ENCODE measurements at regions not wholly inside any gene's neighbourhood (a gene's known extent, or its start where the extent isn't known, plus 50 kb on each side); places are given as distances from the start of the nearest gene placed in this dataset.
A peak's percentile ranks its signal among the peaks of the same experiment; 100 is the strongest.

DNA sequence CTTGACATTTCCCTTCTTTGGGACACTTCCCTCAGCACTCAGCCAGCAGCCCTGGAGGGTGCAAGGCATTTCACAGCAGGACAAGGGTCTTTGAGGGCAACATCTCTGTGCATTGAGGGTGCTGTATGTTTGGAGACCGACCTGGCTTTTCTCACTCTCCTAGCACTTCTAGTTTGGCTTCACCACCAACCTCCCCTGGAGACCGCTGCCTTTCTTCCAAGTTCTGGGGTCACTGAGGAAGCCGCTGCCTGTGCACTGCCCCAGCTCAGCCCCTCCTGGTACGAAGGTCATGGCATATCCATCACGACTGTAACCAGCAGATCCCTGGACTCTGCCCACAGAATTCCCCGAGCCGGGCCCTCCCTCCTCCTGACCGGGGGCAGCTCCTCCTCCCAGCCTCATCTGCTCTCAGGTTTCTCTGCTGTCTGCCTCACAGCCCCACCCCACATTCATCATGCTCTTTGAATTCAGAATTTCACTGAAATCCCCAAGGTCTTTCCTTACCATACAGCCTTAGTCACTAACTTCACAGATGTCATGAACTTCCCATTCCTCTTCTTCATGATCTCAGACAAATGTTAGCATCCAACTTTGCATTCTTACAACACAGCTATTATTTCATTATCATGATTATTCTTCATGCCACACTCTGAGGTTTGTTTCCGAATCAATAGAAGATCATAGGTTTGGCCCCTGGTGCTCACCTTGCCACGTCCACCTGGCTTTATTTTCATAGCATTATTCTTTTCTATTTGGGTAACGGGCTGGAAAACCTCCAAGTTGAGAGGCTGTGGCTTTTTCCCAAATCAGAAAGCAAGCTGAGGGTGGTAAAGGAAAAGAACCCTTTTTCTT is 113.0 kb upstream of the COPS8 start:
- ATAC-seq (peak; percentile 44), DNase-seq (ENCODE audit: missing footprints) (no peak)
- intact Hi-C loops (cut with DNase I): loop anchor here (10.0 kb wide), 1 partner anchor 318 kb away; no protein-coding TSS in a partner anchor

DNA sequence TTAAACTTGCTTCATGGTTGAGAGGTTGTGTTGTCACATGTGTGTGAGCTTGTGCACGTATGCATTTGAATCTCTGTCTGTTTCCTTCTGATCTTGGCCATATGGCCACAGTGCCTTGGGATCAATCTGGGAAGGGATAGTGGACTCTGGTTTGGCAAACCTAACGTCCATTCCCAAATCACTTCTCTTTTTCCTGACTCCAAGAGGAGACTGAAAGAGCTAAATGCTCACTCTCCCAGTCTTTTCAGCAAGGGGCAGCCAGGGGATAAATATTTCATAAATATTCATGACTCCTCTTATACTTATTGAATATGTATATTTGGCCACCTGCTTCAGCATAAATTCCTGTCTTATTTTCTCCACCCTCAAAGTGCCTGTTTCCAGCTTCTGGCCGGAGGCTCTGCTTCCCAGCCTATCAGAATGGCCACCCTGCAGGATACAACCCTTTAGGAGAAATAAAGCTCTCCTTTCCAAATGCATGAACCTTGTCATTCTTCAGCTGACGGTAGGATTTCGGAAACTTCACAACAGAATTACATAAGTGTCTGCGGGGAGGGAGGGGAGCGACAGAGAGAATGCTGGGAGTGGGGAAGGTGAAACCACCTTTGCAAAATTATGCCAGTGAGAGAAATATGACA is 112.2 kb upstream of the COPS8 start:
- DNase-seq (ENCODE audit: missing footprints): no peak
- intact Hi-C loops (cut with DNase I): loop anchor here (10.0 kb wide), 1 partner anchor 319 kb away; no protein-coding TSS in a partner anchor
- no peak for ATAC-seq

DNA sequence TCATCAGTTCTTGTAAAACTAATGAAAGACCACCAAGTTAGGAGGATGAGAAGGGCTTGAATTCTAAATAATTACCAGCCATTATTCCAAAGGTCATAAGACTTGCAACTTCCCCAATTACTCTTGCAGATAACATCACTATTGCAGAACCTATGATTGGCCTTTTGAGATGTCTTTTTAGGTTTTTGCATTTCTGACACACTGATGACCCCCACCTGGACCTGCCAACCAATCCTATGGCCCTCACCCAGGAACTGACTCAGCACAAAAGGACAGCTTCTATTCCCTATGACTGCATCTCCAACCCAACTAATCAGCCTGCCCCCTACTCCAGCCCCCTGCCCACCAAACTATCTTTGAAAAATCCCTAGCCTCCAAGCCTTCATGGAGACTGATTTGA is 111.5 kb upstream of the COPS8 start:
- no peak for ATAC-seq
- no peak for DNase-seq (ENCODE audit: missing footprints)
- intact Hi-C loops (cut with DNase I): loop anchor here (10.0 kb wide), 1 partner anchor 319 kb away; no protein-coding TSS in a partner anchor

DNA sequence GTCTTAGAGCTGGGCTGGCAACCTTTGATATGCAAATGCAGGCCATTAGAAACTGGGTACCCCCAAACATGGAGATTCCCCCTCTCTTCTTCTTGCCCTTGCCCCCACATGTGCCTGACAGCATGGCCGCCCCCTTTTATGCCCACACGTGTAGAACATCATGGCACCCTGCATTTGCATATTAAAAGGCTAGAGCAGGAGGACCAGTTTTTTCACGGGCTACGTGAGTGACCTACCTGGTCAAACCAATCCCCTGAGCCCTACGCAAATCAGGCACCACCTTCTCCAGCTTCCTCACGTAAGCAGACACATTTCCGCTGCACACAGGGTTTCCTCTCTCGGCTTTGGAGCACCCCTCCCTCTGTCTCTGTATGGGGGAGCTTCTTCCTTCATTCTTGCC is 110.9 kb upstream of the COPS8 start:
- ATAC-seq: no peak
- intact Hi-C loops (cut with DNase I): loop anchor here (10.0 kb wide), 1 partner anchor 320 kb away; no protein-coding TSS in a partner anchor

DNA sequence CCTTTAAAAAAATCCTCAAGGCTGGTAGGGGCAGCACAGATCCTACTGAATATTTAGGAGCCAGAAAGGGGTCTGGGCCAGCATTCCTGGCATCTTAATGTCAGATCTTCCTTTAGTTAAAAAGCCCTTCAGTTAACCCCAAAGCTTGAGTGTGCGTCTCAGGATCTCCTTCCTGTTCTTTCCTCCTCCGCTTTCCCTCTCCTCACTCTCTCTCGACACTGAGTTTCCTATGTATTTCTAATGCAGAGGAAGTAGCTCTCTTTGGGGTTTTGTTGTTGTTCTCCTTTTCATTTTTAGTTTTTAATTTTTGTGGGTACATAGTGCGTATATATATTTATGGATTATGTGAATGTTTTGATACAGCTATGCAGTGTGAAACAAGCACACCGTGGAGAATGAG is 109.9 kb upstream of the COPS8 start:
- intact Hi-C loops (cut with DNase I): loop anchor here (10.0 kb wide), 1 partner anchor 321 kb away; no protein-coding TSS in a partner anchor
- no peak for ATAC-seq
- no peak for DNase-seq (ENCODE audit: missing footprints)

More for the DNA sequence above, 110.9 kb upstream of the COPS8 start:
- DNase-seq (ENCODE audit: missing footprints): no peak

DNA sequence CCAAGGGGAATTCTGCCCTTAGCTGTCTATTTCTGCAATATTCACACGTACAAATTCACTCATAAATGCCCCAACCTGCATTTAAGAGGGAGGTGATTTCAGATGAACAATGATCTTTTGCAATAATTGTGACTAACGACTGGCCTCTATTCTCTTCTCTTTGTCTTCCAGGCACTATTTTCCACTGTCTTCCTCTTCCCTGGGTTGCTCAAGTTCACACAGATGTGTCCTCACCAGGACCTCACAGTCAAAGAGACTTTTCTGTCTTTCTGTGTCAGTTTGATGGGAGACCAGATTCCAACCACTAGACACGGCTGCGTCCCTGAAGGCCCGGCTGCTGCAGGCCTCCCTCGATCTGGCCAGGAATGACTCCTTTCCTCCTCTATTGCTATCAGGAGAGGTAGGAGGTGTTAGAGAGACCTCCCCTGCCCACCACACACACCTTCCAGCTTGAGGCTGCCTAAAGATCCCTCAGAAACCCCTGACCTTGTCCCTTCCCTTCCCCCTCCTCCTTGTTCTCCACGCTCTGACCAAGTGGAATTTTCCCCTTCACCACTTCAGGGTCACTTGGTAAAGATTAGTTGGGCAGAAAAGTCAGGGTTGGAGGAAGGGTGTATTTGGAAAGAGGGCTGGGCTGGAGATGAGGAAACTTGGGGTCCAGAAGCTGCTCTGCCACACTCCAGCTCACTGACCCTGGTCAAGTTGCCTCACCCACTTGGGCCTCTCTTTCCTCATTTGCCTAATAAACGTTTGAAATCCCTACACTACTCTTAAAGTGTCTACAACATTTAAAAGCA is 109.2 kb upstream of the COPS8 start:
- DNase-seq (ENCODE audit: missing footprints): no peak
- peak; percentile 2 for ATAC-seq
- intact Hi-C loops (cut with DNase I): loop anchor here (10.0 kb wide), 1 partner anchor 322 kb away; no protein-coding TSS in a partner anchor

DNA sequence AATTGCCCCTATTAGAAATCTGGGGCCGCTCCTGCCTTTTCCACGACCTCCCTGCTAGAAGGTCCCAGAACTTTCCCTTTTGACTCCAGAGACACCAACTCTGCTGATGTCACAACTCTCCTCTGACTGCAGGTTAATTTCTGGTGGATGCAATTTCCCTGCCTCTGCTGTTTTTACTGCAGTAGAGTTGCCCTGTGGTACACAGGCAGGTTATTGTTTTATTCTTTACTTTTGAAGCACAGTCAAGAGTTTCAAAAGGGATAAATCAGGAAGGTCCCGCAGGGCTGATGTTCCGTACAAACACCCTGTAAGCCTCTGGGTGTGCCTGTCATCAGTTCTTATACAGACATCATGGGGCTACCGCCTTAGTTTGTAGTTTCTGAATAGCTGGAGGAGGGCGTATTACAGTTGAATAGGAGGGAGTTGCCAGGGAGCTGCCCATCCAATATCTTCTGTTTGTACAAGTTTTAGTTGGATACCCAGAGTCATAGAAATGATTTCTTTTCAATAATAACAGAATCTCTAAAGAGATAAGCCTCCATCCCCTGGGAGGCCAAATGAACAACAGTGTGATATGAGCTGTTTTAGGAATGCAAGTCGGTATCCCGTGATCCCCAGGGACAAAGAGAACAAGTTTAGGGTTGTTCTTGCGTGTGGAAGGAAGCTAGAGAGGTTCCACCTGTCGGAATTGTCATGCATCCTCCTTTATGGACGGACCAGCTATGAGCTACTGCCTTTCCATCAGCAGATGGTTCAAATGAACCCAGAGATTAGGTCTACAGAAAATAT is 108.4 kb upstream of the COPS8 start:
- peak; percentile 87 for ATAC-seq

DNA sequence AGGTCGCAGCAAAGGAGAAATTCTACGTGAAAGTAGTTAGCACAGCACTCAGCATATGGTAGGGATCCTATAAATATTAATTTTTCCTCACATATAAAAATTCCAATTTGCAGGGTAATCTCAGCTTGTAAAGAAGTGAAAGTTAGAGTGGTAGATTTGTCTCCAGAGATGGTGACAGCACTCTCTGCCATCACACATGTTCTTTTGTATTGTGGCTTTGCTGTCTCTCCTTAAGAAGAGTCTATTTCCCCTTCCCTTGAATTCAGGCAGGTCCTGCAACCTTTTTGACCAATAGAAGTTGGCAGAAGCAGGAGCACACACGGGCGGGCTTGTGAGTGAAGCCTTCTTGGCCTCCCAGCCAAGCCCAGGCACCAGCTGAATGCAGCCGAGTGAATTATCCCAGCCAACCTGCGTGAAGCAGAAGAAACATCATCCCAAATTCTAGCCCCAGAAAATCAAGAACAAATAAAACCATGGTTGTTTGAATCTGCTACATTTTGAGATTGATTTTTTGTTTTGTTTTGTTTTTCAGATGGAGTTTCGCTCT is 107.8 kb upstream of the COPS8 start:
- intact Hi-C loops (cut with DNase I): loop anchor here (10.0 kb wide), 1 partner anchor 323 kb away; no protein-coding TSS in a partner anchor
- ATAC-seq (no peak), DNase-seq (ENCODE audit: missing footprints) (no peak)

More for the DNA sequence above, 108.4 kb upstream of the COPS8 start:
- no peak for DNase-seq (ENCODE audit: missing footprints)
- intact Hi-C loops (cut with DNase I): loop anchor here (10.0 kb wide), 1 partner anchor 322 kb away; no protein-coding TSS in a partner anchor

DNA sequence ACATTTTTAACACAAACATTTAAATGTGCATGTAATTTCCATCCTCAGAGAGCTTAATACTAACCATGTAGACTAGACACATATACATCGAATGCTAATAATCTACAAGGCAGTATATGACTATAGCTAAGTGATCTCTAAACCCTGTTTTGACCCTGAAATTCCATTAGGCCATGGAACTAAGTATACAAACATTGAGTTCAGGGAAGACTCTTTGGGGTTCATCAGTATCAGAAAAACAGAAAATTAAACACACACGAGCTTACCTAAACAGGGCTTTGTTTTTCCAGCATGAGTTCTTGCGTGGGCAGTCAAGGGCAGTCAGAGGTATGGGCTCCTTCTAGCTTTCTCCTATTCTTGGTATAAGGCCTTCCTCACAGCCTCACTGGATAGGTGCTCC is 106.0 kb upstream of the COPS8 start:
- no peak for DNase-seq (ENCODE audit: missing footprints)
- no peak for ATAC-seq
- intact Hi-C loops (cut with DNase I): loop anchor here (10.0 kb wide), 1 partner anchor 325 kb away; no protein-coding TSS in a partner anchor

DNA sequence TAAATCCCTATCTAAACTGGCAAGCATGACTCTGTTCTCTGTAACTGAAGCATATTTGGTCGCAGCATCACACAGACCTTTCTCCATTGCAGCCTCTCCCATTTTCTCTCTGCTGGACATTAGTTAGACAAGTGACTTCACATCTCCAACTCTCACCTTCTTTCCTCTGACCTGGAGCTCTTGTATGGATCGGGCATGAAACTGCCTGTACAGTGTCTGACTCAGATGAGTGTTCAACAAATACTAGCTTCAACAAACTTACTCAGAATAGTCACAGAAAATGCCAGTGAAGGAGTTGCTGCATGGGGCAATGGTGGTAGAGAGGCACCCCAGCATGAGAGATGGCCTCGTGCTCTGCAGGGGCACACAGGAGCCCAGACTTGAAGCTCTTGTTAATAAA is 104.7 kb upstream of the COPS8 start:
- ATAC-seq (no peak), DNase-seq (ENCODE audit: missing footprints) (no peak)
- intact Hi-C loops (cut with DNase I): no loop called here

DNA sequence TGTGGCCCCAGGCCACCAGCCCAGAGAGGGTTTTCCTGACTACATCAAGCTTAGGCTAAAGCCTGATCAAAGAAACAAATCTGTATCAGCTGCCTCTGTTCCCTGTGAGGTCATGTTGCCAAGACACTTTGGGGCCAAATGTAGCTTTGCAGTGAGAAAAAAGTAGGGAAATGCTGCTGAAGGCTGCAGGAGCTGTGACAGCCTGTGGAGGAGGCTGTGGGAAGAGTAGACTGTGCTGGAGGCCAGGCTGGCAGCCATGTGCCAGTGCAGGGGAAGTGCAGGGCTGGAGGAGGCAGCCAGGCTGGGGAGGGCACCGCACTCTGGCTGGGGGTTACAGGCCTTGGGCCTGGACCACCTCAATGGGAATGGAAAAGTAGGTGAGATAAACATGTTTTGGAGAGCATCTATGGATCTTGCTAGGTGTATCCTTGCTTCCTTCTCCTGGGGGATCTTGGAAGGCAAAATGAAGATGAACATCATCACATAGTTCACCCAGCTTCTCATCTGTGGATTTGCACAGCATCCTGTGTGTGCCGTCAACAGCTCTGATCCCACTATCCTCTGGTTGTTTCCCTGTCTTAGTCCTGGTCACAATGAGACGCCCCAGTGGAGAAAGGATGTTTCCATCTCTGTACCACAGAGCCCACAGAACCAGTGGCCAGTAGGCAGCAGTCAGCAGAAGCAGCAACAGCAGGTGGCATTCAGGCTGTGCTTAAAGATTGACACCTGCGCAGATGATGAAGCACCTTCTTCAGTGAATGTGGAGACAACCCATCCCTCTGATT is 103.8 kb upstream of the COPS8 start:
- intact Hi-C loops (cut with DNase I): no loop called here
- ATAC-seq (no peak), DNase-seq (ENCODE audit: missing footprints) (no peak)

DNA sequence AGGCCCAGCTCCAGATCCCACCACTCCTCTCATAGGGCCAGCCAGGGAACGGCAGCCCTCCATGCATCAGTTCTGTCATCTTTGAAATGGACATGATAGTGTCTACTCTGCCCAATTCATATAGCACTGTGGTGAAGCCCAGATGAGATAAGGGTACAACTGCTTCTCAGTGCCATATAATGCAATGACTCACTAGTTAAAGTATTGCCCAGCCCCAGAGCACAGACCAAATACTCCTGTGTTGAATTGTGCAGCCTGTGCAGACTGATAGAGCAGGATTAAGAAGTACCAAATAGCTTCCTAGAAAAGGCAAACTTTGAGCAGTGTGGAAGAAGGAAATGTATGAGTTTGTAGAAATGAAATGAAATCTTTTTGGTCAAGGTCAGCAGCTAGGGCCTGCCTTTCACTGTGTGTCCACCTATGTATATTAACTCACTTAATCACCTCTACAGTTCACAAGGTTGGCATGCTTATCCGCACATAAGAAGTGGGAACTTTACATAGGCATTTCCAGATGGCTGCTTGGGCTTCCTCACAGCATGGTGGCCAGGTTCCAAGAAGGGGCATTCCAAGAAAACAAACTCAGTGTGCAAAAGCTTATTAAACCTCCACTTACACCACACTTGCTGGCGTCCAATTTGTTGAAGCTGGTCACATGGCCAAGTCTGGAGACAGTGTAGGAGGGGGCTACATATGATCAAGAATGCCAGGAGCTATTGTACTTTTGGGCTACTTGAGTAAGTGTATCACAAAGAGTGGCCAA is 102.8 kb upstream of the COPS8 start:
- intact Hi-C loops (cut with DNase I): no loop called here
- ATAC-seq: no peak
- no peak for DNase-seq (ENCODE audit: missing footprints)

DNA sequence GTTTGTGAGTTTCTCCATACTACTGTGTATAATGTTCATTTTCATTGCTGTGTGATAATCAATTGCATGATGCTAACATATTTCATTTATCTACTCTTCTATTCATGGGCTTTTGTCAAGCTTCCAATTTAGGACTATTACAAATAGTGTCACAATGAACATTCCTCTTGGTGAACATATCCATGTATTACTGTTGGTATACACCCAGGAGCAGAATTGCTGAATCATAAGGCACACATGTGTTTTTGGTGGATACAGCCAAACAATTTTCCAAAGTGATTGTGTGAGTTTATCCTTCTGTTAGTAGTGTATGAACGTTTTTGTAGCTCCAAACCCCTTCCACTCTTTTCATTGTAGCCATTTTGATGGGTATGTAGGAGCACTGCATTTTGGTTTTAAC is 101.6 kb upstream of the COPS8 start:
- no peak for ATAC-seq
- intact Hi-C loops (cut with DNase I): no loop called here
- DNase-seq (ENCODE audit: missing footprints): no peak

DNA sequence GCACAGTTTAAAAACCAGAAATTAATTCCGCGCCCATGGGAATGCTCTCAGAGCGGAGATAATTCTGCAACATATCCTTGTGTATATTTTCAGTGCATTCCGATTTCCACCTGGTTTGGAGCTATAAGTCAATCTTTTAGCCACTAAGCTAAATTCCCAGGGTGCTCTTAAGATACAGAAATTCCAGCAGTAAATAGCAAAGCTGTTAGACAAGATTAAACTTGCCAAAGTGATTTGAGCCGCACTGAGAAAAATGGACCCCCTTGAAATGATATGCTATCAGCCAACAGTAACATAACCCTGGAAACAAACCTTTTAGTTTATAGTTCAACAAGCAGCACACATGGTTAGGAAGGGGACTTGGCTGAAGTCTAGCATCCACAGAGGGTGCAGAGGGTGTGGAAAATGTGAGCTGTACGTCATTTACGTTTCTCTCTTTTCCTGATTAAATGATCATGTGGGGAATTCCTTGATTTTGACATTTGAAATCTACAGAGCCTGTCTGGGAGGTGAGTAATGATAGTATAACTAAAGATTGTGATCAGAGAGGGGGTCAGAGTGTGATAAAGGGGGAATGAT is 99.8 kb upstream of the COPS8 start:
- DNase-seq (ENCODE audit: missing footprints) (no peak), ATAC-seq (no peak)
- intact Hi-C loops (cut with DNase I): no loop called here

DNA sequence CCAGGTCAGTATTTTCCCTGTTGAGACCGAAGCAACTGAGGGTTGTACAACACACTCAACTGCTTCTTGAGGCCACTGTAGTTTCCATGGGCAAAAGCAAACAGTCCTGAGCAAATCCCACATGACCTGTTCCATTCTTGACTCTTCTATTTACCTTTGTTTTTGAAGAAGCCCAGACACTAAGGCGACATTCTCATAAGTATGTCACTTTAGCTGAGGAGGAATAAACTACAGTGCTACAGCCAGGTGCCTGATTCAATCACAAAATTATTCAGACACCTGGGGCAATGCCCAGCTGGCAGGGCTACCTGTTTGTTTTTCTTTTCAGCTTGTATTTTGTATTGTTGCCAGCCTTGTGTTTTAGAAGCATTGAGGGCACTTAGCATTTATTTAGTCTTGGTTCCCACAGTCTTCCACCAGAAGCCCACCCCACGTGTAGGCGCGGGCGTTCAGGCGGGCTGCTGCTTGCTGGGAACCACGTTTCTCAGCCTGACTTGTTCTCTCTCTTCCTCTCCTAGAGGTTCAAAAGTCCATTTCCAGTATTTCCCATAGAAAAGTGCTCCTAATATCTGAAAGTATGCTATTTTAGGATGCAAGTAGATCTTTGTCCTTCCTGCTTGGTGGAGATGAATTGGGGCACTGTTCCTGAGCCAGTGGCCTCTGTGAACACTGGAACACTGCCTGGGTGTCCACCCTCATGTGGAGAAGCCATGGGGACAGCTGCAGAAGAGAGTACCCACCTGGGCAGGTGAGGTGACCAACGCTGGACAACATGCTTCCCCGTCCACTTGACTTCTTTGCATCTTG is 99.0 kb upstream of the COPS8 start:
- no peak for ATAC-seq
- intact Hi-C loops (cut with DNase I): no loop called here
- DNase-seq (ENCODE audit: missing footprints): no peak

Measured in Right ventricle myocardium inferior (tissue), 1 donor.